ENCODE measurements at regions not wholly inside any gene's neighbourhood (a gene's known extent, or its start where the extent isn't known, plus 50 kb on each side); places are given as distances from the start of the nearest gene placed in this dataset.

DNA sequence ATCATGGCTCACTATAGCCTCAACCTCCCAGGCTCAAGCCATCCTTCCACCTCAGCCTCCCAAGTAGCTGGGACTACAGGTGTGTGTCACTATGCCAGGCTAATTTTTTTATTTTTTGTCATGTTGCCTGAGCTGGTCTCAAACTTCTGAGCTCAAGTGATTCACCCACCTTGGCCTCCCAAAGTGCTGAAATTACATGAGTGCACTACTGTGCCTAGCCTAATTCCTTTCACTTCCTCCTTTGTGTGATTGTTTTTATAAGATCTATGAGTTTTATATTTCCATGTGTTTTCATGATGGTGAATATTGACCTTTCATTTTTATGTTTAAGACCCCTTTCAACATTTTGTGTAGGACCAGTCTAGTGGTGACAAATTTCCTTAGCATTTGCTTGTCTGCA is 55.2 kb upstream of the IL12B start:
- DNase-seq: no peak

GRCh38 chr5:159386028-159386711 is 55.9 kb upstream of the IL12B start:
- DNase-seq: no peak

DNA sequence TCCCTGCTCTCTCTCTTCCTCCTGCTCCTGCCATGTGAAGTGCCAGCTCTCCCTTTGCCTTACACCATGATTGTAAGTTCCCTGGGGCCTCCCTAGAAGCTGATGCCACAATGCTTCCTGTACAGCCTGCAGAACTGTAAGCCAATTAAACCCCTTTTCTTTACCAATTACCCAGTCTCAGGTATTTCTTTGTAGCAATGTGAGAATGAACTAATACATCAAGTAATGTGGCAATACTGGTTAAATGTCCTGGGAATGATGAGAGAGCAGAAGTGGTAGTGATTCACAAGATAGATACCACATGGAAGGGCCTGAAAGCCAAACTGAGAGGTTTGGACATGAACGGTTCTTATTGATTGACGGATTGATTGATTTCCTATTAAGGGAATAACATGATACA is 62.6 kb upstream of the IL12B start:
- no peak for DNase-seq

GRCh38 chr5:159393854-159394274 is 63.6 kb upstream of the IL12B start:
- DNase-seq: no peak

DNA sequence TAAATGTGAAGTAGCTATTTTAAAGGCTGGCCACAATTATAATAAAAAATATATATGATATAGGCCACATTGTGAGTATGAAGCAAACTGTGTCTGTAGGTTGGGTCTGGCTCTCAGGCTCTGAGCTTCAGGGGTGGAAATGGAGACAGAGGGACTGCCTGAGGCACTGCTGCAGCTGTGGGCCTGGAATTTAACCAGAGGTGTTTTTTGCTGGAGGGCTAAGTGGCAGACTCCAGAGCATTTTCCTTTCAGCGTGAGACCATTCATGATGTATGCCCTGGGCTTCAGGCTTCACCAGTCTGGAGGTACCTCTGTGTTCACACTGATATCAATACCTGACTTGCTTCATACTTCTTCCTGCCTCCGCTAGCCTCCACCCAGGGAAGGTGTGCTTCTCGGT is 64.9 kb upstream of the IL12B start:
- no peak for DNase-seq

DNA sequence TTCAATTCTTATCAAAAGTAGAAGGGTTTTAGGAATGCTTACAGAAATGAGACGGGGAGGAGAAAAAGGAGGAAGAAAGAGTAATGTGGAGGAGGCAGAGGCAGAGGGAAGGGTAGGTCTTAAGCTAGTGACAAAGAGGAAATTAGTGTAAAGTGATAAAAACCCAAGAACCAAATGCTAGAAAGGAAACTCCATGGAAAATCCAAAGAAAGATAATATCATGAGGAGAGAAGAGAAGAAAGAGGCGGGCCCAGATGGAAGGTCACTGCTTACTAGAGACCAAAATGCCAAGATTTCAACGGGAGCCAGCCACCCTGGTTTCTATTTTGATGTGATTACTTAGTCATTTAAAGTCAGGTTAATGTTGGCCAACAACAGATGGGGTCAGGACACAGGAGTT is 68.6 kb upstream of the IL12B start:
- DNase-seq: no peak

- DNase-seq: no peak
Measured at GRCh38 chr5:159400476-159400875, 70.2 kb upstream of the IL12B start.

GRCh38 chr5:159402311-159402710 is 72.0 kb upstream of the IL12B start:
- no peak for DNase-seq

- DNase-seq: no peak
Measured at GRCh38 chr5:159402856-159403255, 72.6 kb upstream of the IL12B start.

GRCh38 chr5:159403906-159404681 is 73.8 kb upstream of the IL12B start:
- DNase-seq: no peak

DNA sequence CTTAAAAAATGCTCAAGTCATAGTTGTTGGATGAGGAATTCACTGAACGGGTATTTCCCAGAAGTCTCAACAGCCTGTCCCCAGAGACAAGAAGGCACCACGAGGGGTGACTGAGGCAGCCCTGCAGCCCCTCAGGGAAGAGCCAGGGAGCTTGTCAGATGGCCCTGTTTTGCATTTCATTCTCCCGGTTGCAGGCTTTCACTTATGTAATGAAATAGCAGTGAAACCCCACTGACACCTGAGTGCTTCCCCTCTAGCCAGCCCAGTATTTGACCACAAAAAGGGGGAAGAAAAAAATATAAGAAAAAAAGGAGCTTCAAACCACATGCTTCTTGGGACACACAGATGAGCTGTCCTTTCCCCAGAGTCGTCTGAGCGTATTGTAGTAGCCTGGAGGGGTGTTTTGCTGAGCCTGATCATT is 75.3 kb upstream of the IL12B start:
- DNase-seq: no peak

DNA sequence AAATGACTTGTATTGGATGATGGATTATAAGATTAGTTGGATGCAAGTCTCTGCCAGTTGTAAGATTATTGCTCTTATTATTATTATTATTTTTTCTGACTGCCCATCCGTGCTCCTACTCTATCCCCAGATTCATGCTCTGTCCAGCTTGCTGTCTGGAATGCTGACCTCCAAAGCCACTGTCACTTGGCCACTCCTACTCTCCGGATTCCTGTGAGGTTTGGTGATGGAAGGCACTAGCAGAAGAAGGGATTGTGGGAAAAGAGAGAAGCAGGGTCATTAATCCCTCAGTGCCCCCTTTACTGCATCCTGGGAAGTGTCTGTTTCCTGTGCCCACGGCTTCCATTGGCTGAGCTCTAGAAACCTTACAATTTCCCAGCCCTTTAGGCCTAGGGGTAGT is 76.3 kb upstream of the IL12B start:
- no peak for DNase-seq

DNA sequence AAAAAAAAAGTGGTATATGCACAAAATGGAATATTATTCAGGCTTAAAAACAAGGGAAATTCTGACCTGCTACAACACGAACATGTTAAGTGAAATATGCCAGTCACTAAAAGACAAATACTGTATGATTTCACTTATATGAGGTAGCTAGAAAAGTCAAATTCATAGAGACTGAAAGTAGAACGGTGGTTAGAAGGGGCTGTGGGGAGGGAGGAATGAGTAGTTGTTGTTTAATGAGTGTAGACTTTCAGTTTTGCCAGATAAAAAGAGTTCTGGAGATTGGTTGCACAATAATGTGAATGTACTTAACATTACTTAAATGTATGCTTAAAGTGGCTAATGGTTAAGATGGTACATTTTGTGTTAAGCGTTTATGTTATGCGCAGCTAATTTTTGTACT is 79.5 kb upstream of the IL12B start:
- DNase-seq: no peak

DNA sequence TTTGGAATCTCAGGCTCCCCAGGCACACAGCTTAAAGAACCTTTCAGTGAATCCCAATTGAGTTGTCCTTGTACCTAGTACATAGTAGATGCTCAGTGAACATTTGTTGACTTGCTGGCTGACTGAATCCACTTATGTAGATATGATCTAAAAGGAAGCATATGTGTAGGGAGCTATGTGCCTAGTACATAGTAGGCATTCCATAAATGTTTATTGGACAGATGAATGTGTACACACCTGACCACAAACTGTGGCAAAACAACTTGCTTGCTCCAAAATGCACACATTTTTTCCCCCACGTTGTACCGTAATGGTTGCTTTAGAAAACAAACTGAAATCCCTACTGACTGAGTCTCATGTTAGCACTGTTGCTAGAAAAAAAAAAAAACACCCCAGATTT is 80.2 kb upstream of the IL12B start:
- no peak for DNase-seq

- no peak for DNase-seq
Measured at GRCh38 chr5:159411115-159411514, 80.8 kb upstream of the IL12B start.

DNA sequence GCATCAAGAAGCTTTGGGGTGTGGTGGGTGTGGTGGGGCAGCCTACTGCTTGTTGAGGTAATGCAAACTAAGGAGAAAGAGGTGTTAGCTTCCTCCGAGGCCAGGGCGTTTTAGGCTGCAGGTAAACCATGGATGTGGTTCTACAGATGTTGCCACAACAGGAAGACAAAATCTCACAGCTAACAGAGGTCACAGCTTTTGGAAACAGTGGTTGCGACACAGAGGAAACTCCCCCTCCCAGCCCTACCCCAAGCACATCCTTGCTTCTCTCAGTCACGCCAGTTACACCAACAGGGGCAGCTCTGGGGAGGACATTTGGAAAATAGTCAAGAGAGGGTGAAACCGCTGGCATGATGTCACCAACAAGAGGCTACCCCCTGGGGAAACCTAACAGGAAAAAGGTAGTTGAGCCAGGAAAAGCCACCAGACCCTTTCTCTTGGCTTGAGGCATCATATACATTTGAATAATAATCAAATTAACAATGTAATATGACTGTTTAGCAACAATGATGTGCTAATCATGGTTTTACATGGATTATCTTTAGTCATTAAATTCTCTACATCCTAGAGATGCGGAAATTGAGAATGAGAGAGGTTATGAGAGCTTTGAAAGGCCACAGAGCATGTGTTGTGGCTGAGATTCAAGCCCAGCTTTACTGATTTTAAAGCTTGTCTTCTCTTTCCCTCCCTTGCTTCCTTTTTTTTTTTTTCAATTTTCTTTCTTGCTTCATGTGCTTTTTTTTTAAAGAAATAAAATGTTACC is 82.2 kb upstream of the IL12B start:
- no peak for DNase-seq

DNA sequence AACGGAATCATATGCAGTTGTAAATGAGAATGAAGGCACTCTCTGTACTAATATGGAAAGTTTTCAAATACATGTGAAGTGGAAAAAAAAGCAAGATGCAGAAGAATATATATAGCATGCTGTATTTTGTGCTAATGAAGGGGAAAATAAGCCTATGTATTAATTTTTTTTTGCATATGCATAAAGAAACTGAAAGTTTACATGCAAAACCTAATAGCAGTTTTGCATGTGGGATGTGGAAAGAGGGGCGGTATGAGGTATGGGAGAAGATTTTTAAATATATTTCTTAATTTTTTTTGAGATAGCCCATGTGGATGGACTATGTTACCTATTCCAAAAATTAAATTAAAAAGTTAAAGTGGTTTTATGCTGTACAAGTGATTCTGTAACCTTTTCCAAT is 83.7 kb upstream of the IL12B start:
- DNase-seq: no peak

DNA sequence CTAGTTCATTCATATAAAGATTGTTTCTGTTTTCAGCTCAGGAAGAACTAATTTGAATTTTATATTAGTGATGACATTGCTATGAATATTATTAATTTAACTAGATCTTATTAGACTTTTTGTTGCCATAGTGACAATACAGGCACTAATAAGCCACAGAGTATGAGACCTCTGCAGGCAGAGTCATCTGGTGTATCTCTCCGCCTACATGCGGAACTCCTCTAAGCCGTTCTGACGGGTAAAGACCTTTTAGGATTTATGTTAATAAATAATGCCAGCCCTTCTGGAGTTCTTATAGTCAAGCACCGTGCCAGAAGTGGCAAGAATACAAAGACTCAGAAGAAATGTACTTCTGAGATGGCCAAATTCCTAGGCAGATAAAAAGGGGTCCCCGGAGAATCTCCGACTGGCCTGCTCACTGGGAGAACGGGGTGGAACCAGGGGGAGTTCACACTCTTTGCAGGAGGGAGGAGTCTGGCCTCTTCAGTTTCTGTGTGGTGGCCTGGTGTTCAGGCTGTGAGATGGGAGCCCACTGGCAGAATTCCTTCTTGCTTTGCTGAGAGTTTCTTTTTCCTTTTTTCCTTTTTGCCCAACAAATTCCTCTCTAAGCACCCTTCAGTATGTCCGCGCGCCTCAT is 85.1 kb upstream of the IL12B start:
- no peak for DNase-seq

DNA sequence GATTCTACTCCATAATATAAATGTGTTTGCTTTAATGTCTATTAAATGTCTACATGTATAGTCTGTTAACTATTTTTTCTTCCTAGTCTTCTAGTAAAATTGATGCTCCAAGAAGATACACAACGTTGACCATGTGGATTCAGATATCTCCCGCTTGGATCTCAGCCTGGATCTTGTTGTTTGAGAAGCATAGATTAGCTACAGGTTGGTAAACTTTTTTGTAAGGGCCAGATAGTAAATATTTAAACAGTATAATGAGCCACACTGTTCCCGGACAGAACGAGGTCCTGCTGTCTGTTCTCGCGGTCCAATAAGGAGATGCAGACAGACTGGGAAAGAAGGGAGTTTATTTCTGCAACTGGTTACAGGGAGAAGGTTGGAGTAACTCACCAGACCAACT is 86.2 kb upstream of the IL12B start:
- no peak for DNase-seq

GRCh38 chr5:159417170-159417569 is 86.9 kb upstream of the IL12B start:
- DNase-seq: no peak

DNA sequence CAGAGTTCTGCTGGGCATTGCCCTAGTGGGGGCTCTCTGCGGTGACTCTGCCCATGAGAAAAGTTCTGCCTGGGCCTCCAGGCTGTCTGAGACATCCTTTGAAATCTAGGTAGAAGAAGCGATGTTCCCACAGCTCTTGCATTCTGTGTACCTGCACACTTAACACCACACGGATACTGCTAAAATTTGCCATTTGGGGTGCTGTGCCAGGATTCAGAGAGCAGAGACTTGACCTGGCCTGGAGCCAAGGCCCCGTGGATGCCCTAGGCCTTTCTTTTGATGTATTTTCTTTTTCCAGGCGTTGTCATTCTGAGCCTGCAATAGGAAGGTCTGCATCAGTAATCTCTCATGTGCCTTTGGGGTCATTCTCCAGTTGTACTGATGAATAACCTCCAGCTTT is 89.3 kb upstream of the IL12B start:
- DNase-seq: no peak

DNA sequence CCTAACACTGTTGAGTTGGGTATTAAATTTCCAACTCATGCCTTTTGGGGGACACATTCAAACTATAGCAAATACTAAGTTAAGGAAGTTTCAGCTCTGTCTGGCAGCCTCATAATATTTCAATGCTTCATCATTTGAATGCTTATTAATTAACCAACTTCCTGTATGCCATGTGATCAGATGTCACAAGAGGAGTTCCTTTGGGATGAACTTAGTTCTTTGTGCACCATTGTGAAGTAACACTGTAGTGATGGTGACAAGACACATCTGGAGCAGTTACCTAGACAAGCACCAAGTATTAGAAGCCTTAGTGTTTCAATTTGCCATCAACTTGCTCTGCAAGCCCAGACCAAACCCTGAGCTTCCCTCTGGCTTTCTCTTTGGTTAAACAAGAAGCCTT is 90.7 kb upstream of the IL12B start:
- DNase-seq: no peak

GRCh38 chr5:159422361-159422760 is 92.1 kb upstream of the IL12B start:
- no peak for DNase-seq

DNA sequence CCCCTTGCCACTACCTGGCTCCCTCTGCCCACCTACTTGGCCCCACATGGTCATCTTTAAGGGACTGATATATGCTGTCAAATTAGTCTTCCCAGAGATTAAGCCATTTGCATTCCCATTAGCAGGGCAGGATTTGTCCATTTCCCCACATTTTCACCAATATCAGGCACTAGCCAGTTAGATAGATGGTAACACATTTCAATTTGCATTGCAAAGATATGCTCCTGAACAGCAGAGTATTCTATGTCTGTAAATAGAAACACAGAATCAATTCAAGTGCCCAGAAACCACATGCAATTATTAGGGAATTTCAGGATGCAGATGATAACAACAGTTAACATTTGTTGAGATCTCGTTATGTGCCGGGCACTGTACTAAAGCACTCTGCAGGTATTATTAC is 92.6 kb upstream of the IL12B start:
- DNase-seq: no peak

Measured in HCEC 1CT (cell line).